Naive thymus-derived CD8-positive, alpha-beta T cell (primary cell): ENCODE measurements at regions not wholly inside any gene's neighbourhood (a gene's known extent, or its start where the extent isn't known, plus 50 kb on each side); places are given as distances from the start of the nearest gene placed in this dataset.

Experiments used
- ATAC-seq, 2 donors: fragments of 150-1000 bp; cut with Tn5 transposase in 1 of 2; sonication (Bioruptor Pico), chemical (Tn5 transposase) in 1 of 2; 1 replicate in 1 of 2; 2 replicates in 1 of 2; pipeline ENCODE4 v1.10.0; 2021; ENCODE audit warnings: mild to moderate bottlenecking in 2 of 2, moderate library complexity in 2 of 2
- POLR2A ChIA-PET: fragments of 350-600 bp; sonication (Branson Sonifier 250); formaldehyde crosslinking; loops from one replicate; lab custom pipeline; 2021; ENCODE audit warnings: antibody characterized with exemption; lab: Charles Lee
- DNase-seq, 10 donors: peaks; one replicate each; pipeline versions ENCODE4 v3.0.0 to v3.0.0-alpha.2; 2020 to 2022
- H3K27ac Mint-ChIP-seq, 10 donors: one replicate each; pipeline ENCODE4 v1.8.0; 2020 to 2022; ENCODE audit warnings: mild to moderate bottlenecking in 10 of 10, mixed read lengths in 10 of 10, moderate library complexity in 4 of 10, inconsistent platforms in 1 of 10
- H3K27me3 Mint-ChIP-seq, 5 donors: one replicate each; pipeline ENCODE4 v1.8.0; 2021 to 2022; ENCODE audit warnings: mixed read lengths in 5 of 5
- H3K36me3 Mint-ChIP-seq, 3 donors: one replicate each; pipeline ENCODE4 v1.8.0; 2020 to 2022; ENCODE audit warnings: mixed read lengths in 3 of 3, mild to moderate bottlenecking in 2 of 3, inconsistent platforms in 1 of 3
- H3K4me1 Mint-ChIP-seq, 4 donors: one replicate each; pipeline ENCODE4 v1.8.0; 2021 to 2022; ENCODE audit warnings: mixed read lengths in 4 of 4
- H3K4me3 Mint-ChIP-seq, 10 donors: one replicate each; pipeline ENCODE4 v1.8.0; 2020 to 2022; ENCODE audit warnings: mild to moderate bottlenecking in 10 of 10, mixed read lengths in 10 of 10, moderate library complexity in 6 of 10, inconsistent platforms in 1 of 10
- H3K9me3 Mint-ChIP-seq, 9 donors: one replicate each; pipeline ENCODE4 v1.8.0; 2020 to 2022; ENCODE audit warnings: mixed read lengths in 9 of 9, mild to moderate bottlenecking in 3 of 9, inconsistent platforms in 1 of 9, moderate library complexity in 1 of 9

DNA sequence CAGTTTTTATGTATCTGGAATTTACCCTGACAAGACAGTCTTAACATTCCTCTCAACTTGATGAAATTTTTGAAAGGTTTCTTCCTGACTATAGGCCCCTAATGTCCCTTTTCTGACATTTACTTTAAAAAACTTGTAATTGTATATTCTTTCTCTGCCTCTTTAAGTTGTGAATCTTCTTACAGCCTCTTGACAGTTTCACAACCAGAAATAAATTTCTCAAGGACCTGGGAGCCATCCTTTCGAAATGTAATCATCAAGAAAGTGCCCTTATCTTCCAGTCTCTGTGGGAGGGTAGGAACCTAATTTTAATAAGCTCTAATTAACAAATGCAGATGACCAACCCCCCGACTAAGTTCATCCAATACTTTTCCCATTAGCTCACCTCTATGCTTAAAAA lies 403.6 kb upstream of the GJE1 start:
- POLR2A ChIA-PET = no interaction called here
- H3K9me3 Mint-ChIP-seq = no peaks in the 10 kb centered on the region
- no peak overlapping the region for H3K4me3 Mint-ChIP-seq

DNA sequence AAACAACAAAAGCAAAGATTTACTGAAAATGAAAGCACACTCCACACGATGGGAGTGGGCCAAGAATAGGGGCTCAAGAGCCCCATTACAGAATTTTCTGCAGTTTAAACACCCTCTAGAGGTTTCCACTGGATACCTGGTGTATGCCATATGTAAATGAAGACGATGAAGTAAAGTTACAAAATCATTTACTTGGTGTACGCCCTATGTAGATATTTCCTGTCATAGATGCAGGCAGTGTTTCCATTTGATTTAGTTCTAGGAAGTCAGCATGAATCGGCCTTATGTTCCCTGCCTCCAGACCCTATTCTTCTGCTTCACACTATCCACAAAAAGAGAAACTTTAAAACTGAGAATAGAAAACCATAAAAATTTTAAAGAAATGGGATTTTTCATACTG lies 404.4 kb upstream of the GJE1 start:
- POLR2A ChIA-PET = no interaction called here
- Mint-ChIP-seq H3K9me3 (no peaks in the 10 kb centered on the region), H3K27ac (no peak overlapping the region), H3K4me1 (no peaks in the 10 kb centered on the region), H3K36me3 (no peaks in the 10 kb centered on the region), H3K27me3 (no peaks in the 10 kb centered on the region), H3K4me3 (no peak overlapping the region)
- ATAC-seq (no peak), DNase-seq (no peak)

More for the DNA sequence above, 403.6 kb upstream of the GJE1 start:
- Mint-ChIP-seq H3K27me3 (no peaks in the 10 kb centered on the region), H3K36me3 (no peaks in the 10 kb centered on the region), H3K4me1 (no peaks in the 10 kb centered on the region), H3K27ac (peak overlapping the region in 1 of 10 donors; percentile 67)
- DNase-seq = no peak
- no peak for ATAC-seq

DNA sequence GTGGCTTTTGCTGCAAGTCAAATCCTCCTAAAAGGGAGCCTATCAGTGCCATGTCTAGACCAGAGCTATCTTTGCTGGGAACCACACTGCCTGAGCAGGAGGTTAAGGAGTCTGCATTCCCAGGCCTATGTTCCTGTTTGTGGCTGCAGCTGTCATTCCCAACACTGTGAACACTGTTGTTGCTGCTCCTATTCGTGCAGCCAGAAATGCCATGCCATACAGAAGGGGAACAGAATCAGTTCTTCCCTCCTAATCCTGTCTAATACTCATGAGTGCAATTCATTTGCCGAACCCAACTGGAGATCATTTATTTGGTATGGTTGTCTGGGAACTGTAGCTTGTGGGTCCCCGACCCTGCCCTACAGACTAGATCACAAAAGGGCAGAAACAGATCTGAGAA lies 406.5 kb upstream of the GJE1 start:
- H3K36me3 Mint-ChIP-seq = no peaks in the 10 kb centered on the region
- no peaks in the 10 kb centered on the region for H3K4me1 Mint-ChIP-seq
- DNase-seq (no peak), ATAC-seq (no peak)
- no peak overlapping the region for H3K4me3 Mint-ChIP-seq
- H3K27ac Mint-ChIP-seq = no peak overlapping the region
- H3K27me3 Mint-ChIP-seq = no peaks in the 10 kb centered on the region
- H3K9me3 Mint-ChIP-seq = peaks cover 0 to 6% (median 0%) of the 10 kb centered on the region in 9 donors
- POLR2A ChIA-PET = no interaction called here

DNA sequence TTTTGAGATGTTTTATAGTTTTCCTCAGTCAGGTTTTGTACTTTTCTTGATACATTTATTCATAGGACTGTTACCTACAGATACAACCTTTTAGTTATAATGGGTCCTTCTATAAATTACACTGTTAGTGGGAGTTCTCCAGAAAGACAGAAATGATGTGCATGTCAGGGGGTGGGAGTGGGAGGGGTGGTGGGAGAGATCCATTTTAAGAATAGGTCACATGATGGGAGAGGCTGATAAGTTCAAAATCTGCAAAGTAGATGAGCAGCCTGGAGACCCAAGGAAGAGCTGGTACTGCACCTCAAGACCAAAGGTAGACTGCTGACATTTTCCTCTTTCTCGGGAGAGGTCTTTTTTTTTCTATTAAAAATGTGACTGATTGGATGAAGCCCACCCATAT lies 408.0 kb upstream of the GJE1 start:
- Mint-ChIP-seq H3K4me1 (no peaks in the 10 kb centered on the region), H3K4me3 (no peak overlapping the region), H3K27me3 (no peaks in the 10 kb centered on the region), H3K9me3 (peaks cover 0 to 6% (median 0%) of the 10 kb centered on the region in 9 donors), H3K36me3 (no peaks in the 10 kb centered on the region), H3K27ac (no peak overlapping the region)
- DNase-seq (no peak), ATAC-seq (no peak)
- POLR2A ChIA-PET = no interaction called here

DNA sequence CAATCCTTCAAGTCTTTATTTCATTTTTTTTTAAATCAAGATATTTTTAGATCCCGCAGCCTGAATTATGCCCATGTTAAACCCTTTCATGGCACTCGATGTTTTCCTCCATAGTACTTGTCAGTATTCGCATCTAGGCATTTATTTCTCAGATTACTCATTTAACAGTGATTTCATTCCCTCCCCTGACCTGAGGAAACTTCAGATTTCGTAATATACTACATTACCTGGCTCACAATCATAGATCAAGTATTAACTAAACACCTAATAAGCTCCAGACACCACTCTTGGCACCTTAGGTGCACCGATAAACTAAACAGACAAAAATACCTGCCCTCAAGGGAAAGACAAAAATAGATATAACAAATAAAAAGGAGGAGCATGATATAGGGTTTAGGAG lies 413.2 kb upstream of the GJE1 start:
- Mint-ChIP-seq H3K27me3 (peaks cover 0 to 1% (median 0%) of the 10 kb centered on the region in 5 donors), H3K4me1 (no peaks in the 10 kb centered on the region), H3K9me3 (peaks cover 0 to 6% (median 0%) of the 10 kb centered on the region in 9 donors), H3K27ac (no peak overlapping the region), H3K4me3 (no peak overlapping the region), H3K36me3 (no peaks in the 10 kb centered on the region)
- no peak for ATAC-seq
- POLR2A ChIA-PET = interaction anchor here (0.5 kb wide), 1 partner anchor 714 kb away, joined by 3 read pairs; no protein-coding TSS in a partner anchor
- no peak for DNase-seq

DNA sequence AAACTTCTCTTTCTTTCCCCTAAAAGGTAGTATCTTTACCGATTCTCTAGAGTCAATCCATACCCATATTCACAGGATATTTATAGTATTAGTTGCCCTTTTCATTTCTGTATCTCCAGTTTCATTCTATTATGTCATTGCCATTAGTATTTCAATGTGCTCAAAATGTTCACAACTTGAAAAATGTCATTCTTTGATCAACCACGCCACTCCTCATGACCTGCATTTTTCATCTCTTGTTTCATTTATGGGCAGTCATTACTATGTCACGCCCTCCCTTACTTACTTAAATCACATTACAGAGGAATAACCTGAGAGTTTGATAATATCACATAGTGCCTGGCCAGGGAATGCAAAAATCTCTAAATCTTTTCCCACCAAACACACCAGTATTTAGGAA lies 427.3 kb upstream of the GJE1 start:
- Mint-ChIP-seq H3K9me3 (no peaks in the 10 kb centered on the region), H3K27ac (no peak overlapping the region), H3K4me3 (no peak overlapping the region), H3K27me3 (no peaks in the 10 kb centered on the region), H3K36me3 (no peaks in the 10 kb centered on the region), H3K4me1 (no peaks in the 10 kb centered on the region)
- ATAC-seq (no peak), DNase-seq (no peak)
- POLR2A ChIA-PET = no interaction called here

DNA sequence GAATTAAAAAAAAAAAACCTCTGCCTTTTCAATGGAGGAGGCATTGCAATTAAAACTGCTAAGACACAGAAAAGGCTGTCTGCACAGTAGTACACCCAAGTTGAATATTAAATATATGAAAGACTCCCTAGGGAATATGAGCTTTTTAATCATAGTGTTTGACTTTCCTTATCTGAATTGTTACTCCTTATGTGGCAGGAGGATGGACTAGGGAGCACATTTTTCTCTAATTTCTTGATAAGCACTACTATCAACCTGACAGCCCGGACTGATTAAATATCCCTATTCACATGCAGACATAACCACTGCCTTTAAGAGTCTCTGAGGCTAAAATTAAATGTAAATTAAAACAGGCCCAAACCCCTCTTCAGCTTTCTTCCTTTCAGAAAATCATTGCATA lies 428.6 kb upstream of the GJE1 start:
- POLR2A ChIA-PET = no interaction called here
- Mint-ChIP-seq H3K36me3 (no peaks in the 10 kb centered on the region), H3K27me3 (no peaks in the 10 kb centered on the region), H3K9me3 (no peaks in the 10 kb centered on the region), H3K27ac (no peak overlapping the region), H3K4me1 (no peaks in the 10 kb centered on the region), H3K4me3 (no peak overlapping the region)
- DNase-seq (no peak), ATAC-seq (no peak)

DNA sequence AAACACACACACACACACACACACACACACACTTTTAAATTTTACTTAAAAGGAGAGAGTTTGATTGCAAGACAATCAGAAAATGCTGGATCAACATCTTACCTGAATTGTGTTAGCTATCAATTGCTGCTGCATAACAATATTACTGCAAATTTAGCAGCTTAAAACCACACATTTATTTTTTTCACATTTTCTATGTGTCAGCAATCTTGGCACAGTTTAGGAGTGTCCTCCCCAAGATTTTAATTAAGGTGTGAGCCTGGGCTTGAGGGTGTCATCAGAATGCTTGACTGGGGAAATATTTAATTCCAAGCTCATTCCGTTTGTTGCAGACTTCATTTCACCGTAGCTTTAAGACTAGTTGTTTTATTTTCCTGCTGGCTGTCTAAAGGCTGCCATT lies 431.0 kb upstream of the GJE1 start:
- H3K27ac Mint-ChIP-seq = no peak overlapping the region
- H3K4me1 Mint-ChIP-seq = no peaks in the 10 kb centered on the region
- H3K4me3 Mint-ChIP-seq = no peak overlapping the region
- no peaks in the 10 kb centered on the region for H3K27me3 Mint-ChIP-seq
- DNase-seq (no peak), ATAC-seq (no peak)
- POLR2A ChIA-PET = no interaction called here
- H3K36me3 Mint-ChIP-seq = no peaks in the 10 kb centered on the region
- peaks cover 0 to 6% (median 0%) of the 10 kb centered on the region in 9 donors for H3K9me3 Mint-ChIP-seq

DNA sequence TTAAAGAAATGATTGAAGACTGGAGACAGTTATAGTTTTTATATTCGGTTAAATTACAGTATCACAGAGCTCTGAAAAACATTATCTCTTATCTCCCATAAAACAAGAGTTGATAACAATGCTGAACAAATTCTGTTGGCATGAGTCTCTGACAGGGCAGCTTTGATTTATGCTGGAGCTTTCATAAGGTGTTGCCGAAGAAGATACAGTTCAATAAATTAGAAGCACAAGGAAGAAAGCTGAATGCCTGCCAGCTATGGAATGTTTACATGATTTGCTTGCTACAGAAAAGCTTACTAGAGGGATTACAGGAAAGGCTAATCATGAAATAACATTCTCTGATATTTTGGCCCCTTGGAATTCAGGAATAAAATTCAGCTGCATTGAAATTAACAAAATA lies 431.9 kb upstream of the GJE1 start:
- ATAC-seq (no peak), DNase-seq (no peak)
- Mint-ChIP-seq H3K27ac (no peak overlapping the region), H3K36me3 (no peaks in the 10 kb centered on the region), H3K27me3 (no peaks in the 10 kb centered on the region), H3K4me1 (no peaks in the 10 kb centered on the region), H3K4me3 (no peak overlapping the region), H3K9me3 (peaks cover 0 to 11% (median 0%) of the 10 kb centered on the region in 9 donors)
- POLR2A ChIA-PET = no interaction called here

DNA sequence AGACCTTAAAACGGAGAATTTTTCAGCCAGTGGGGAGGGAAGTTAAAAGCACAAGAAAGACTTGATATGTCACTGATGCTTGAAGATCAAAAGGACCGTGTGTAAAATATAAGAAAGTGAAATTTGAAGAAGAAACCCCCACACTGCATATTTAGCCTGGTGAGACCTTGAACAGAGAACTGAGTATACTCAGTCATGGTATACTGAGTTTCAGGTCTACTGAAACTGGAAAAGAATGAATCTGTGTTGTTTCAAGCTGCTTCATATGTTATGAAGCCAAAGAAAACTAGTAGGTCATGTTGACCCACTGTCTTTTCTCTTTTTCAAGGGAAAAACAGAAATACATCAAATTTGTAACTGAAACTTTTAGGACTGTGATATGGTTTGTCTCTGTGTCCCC lies 443.8 kb upstream of the GJE1 start:
- no peak overlapping the region for H3K4me3 Mint-ChIP-seq

DNA sequence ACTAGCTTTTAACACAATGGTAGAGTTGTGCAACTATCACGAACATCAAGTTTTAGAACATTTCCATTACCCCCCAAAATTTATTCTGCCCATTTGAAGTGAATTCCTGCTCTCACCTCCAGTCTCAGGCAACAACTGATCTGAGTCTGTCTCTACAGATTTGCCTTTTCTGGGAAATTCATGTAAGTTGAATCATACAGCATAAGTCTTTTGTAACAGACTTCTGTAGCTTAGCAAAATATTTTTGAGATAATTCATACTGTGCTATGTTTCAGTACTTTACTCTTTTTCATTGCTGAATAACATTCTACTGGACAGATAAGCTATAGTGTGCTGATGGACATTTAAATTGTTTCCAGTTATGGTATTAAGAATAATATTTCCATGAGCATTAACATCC lies 447.3 kb upstream of the GJE1 start:
- H3K27ac Mint-ChIP-seq = no peak overlapping the region
- H3K36me3 Mint-ChIP-seq = no peaks in the 10 kb centered on the region
- POLR2A ChIA-PET = no interaction called here
- no peaks in the 10 kb centered on the region for H3K27me3 Mint-ChIP-seq
- H3K9me3 Mint-ChIP-seq = peaks cover 0 to 3% (median 0%) of the 10 kb centered on the region in 9 donors
- ATAC-seq (no peak), DNase-seq (no peak)
- H3K4me3 Mint-ChIP-seq = no peak overlapping the region
- no peaks in the 10 kb centered on the region for H3K4me1 Mint-ChIP-seq

More for the DNA sequence above, 443.8 kb upstream of the GJE1 start:
- Mint-ChIP-seq H3K4me1 (no peaks in the 10 kb centered on the region), H3K27me3 (no peaks in the 10 kb centered on the region), H3K36me3 (no peaks in the 10 kb centered on the region), H3K9me3 (peaks cover 0 to 4% (median 0%) of the 10 kb centered on the region in 9 donors), H3K27ac (no peak overlapping the region)
- DNase-seq (no peak), ATAC-seq (no peak)
- POLR2A ChIA-PET = no interaction called here

DNA sequence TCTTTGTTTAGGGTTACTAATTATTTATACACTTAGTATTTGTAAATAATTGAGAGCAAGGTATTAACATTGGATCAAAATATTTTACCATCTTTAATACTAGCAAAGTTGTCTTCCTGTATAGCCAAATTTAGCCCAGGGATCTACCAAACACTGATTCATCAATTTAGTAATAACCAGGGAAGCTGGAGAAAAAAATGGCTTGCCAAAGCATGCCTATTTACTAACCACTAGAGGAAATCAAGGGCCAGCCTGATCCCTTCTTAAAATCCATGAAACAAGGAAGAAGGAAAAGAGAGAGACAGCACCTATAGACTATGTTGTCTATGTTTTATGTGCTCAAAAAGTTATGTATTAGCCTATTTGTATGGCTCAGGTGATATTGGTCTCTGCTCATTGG lies 450.3 kb upstream of the GJE1 start:
- ATAC-seq (no peak), DNase-seq (no peak)
- Mint-ChIP-seq H3K9me3 (peaks cover 0 to 2% (median 0%) of the 10 kb centered on the region in 9 donors), H3K36me3 (no peaks in the 10 kb centered on the region), H3K27me3 (peaks cover 0 to 3% (median 0%) of the 10 kb centered on the region in 5 donors), H3K4me3 (no peak overlapping the region), H3K4me1 (peaks cover 0 to 1% (median 0%) of the 10 kb centered on the region in 4 donors), H3K27ac (no peak overlapping the region)
- POLR2A ChIA-PET = no interaction called here

DNA sequence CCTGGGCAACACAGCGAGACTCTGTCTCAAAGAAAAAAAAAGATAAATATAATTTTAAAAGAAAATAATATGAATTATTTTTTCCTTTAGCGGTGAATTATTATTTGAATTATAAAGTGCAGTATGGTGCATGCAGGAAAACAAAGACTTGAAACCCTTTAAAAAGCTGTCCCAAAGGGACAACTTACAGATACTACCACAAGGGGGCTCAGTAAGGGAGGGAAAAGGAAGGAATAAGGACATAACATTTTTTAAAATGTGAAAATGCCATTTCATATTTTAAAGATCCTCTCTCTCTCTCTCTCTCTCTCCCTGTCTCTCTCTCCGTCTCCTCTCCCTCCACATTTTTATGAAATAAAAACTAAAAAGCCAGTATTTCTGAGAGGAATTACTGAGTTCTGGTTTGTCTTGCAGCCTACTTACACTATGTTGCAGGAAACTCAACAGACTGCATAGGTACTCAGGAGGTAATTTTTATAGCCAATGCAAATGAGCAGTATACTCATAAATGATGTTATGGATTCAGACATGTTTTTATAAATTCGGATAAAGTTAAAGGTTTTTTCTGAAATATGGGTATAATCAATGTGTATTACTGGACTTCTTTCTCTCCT lies 455.0 kb upstream of the GJE1 start:
- ATAC-seq (no peak), DNase-seq (peak in 5 of 10 donors; percentile 3 to 28 (median 19))
- H3K36me3 Mint-ChIP-seq = no peaks in the 10 kb centered on the region
- peak overlapping the region in 1 of 10 donors; percentile 25 for H3K4me3 Mint-ChIP-seq
- no peak overlapping the region for H3K27ac Mint-ChIP-seq
- H3K4me1 Mint-ChIP-seq = peaks cover 0 to 1% (median 0%) of the 10 kb centered on the region in 4 donors
- no peaks in the 10 kb centered on the region for H3K9me3 Mint-ChIP-seq
- POLR2A ChIA-PET = no interaction called here
- H3K27me3 Mint-ChIP-seq = peaks cover 0 to 3% (median 0%) of the 10 kb centered on the region in 5 donors

DNA sequence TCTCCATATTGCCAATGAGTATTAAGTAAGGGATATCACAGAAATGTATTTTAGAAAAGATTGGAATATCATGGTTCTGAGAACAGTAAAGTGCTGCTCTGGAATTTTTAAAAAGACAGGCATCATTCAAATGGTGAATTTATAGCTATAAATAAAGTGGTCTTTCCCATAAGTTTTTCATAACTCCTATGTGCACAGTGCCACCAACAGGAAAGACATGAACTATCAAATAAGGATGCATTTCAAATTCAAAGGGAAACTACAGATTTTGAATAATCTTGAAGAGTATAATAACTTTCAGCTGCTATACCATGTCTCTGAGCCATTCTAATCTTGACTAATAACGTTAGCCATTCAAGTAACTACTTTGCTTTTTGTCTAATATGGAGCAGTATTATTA lies 456.8 kb upstream of the GJE1 start:
- no peak for ATAC-seq
- Mint-ChIP-seq H3K9me3 (no peaks in the 10 kb centered on the region), H3K4me3 (no peak overlapping the region), H3K36me3 (no peaks in the 10 kb centered on the region), H3K27ac (no peak overlapping the region), H3K4me1 (peaks cover 0 to 1% (median 0%) of the 10 kb centered on the region in 4 donors), H3K27me3 (peaks cover 0 to 5% (median 3%) of the 10 kb centered on the region in 5 donors)
- POLR2A ChIA-PET = no interaction called here
- no peak for DNase-seq
